HepG2 (cell line): ENCODE measurements at regions not wholly inside any gene's neighbourhood (a gene's known extent, or its start where the extent isn't known, plus 50 kb on each side); places are given as distances from the start of the nearest gene placed in this dataset.

Experiments used
- BCL3 ChIP-seq: sonication (generic); formaldehyde crosslinking; IDR thresholded peaks from 2 replicates; pipeline ENCODE4 v1.5.1; 2020; ENCODE audit warnings: mild to moderate bottlenecking, missing genetic modification reagents, moderate library complexity
- CEBPB ChIP-seq: IDR thresholded peaks from 2 replicates; pipeline ENCODE4 v1.6.1; 2011; ENCODE audit warnings: low read depth, low read length, improper control_type of control experiment, borderline replicate concordance
- CTCF ChIP-seq: sonication (generic); formaldehyde crosslinking; IDR thresholded peaks from 2 replicates; pipeline ENCODE4 v1.5.0; 2020; ENCODE audit warnings: mild to moderate bottlenecking, missing genetic modification reagents, moderate library complexity
- HMGXB4 ChIP-seq, 2 experiments: sonication (generic) in 1 of 2; formaldehyde crosslinking in 1 of 2; IDR thresholded peaks; 2 replicates each; pipeline versions ENCODE4 v1.4.0 to v1.6.1; 2018 to 2020; ENCODE audit warnings: missing genetic modification reagents in 2 of 2, borderline replicate concordance in 1 of 2, low read depth in 1 of 2, mild to moderate bottlenecking in 1 of 2, missing biosample characterization in 1 of 2
- HNF4A ChIP-seq: sonication (generic); formaldehyde crosslinking; IDR thresholded peaks from 2 replicates; pipeline ENCODE4 v1.4.0; 2020; ENCODE audit warnings: missing genetic modification reagents
- KDM2A ChIP-seq: sonication (generic); formaldehyde crosslinking; IDR thresholded peaks from 2 replicates; pipeline ENCODE4 v1.4.0; 2020; ENCODE audit warnings: low read depth, missing genetic modification reagents, borderline replicate concordance
- MIER2 ChIP-seq: IDR thresholded peaks from 2 replicates; pipeline ENCODE4 v1.6.1; 2016; ENCODE audit warnings: missing biosample characterization, missing genetic modification reagents
- MLXIP ChIP-seq: sonication (generic); formaldehyde crosslinking; IDR thresholded peaks from 2 replicates; pipeline ENCODE4 v1.9.0; 2021; ENCODE audit warnings: missing genetic modification reagents, borderline replicate concordance
- NCOA5 ChIP-seq: sonication (generic); formaldehyde crosslinking; IDR thresholded peaks from 2 replicates; pipeline ENCODE4 v1.4.0; 2020; ENCODE audit warnings: missing genetic modification reagents
- PPARG ChIP-seq: conservative IDR thresholded peaks from 2 replicates; pipeline ENCODE4 v1.6.1; 2016; ENCODE audit warnings: missing biosample characterization, missing genetic modification reagents
- REPIN1 ChIP-seq: sonication (generic); formaldehyde crosslinking; IDR thresholded peaks from 2 replicates; pipeline ENCODE4 v1.8.0; 2022; ENCODE audit warnings: missing genetic modification reagents, low read depth, mild to moderate bottlenecking, borderline replicate concordance
- SOX6 ChIP-seq, 2 experiments: fragments of 450-650 bp in 1 of 2; sonication (generic) in 1 of 2; formaldehyde crosslinking in 1 of 2; IDR thresholded peaks; 2 replicates each; pipeline versions ENCODE4 v1.4.0 to v1.6.1; 2017 to 2020; ENCODE audit warnings: antibody characterized with exemption in 1 of 2, mild to moderate bottlenecking in 1 of 2, missing genetic modification reagents in 1 of 2
- ZMYM3 ChIP-seq: sonication (generic); formaldehyde crosslinking; IDR thresholded peaks from 2 replicates; pipeline ENCODE4 v1.5.1; 2020; ENCODE audit warnings: mild to moderate bottlenecking, missing genetic modification reagents
- ZNF205 ChIP-seq: IDR thresholded peaks from 2 replicates; pipeline ENCODE4 v1.6.1; 2018; ENCODE audit warnings: missing biosample characterization, missing genetic modification reagents
- ZNF362 ChIP-seq: sonication (generic); formaldehyde crosslinking; IDR thresholded peaks from 2 replicates; pipeline ENCODE4 v1.4.0; 2020; ENCODE audit warnings: missing genetic modification reagents, mild to moderate bottlenecking, borderline replicate concordance
- ZNF777 ChIP-seq: sonication (generic); formaldehyde crosslinking; IDR thresholded peaks from 2 replicates; pipeline ENCODE4 v1.4.0; 2020; ENCODE audit warnings: missing genetic modification reagents
- TF ChIP-seq, protein P1 (sequence below): sonication (generic); formaldehyde crosslinking; IDR thresholded peaks from 2 replicates; pipeline ENCODE4 v1.8.0; 2022; ENCODE audit warnings: missing genetic modification reagents, mild to moderate bottlenecking, inconsistent platforms, borderline replicate concordance

DNA sequence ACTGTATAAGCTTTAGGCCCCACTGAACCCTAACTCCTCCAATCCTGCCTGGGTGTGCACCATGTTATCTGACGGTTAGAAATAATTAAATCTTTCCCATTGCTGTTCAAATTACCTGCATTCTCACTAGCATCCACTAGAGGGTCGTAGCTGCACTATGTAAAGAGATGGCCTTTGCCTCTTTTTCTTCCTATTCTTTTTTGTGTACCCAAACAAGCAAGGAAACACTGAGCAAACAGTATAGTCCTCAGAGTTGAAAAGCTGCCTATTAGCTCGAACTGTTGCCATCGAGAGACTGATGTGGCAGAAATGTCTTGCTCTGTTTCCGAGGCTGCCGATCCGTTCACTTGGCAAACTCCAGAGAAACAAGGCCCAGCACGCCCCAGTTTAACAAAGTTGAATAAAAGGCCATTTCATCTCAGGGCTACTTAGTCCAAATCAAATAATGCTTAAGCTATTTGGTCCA, 163.8 kb upstream of the TRPM3 start (continued):
- TF ChIP-seq, protein P1, sequence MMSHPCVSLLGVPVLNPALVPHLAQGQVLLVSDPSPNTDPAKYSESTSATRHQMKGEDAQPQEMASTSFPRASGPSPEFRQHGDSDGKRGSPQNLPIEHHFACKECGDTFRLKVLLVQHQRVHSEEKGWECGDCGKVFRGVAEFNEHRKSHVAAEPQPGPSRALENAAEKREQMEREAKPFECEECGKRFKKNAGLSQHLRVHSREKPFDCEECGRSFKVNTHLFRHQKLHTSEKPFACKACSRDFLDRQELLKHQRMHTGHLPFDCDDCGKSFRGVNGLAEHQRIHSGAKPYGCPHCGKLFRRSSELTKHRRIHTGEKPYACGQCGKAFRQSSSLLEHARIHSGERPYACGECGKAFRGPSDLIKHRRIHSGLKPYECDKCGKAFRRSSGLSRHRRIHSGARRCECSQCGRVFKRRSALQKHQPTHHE (CRISPR knock-in tag), result no peak
- TF ChIP-seq CEBPB (no peak), SOX6 (IDR thresholded peaks at IDR 0.05) (no peak), SOX6 (CRISPR knock-in tag; IDR thresholded peaks at IDR 0.05) (0 out of 2 replicates have a peak, but pooled peaks have one; percentile 20), HMGXB4 (CRISPR knock-in tag; IDR thresholded peaks at IDR 0.05; ENCODE audit: borderline replicate concordance in 1 of 2, low read depth in 1 of 2) (peak in 1 of 2 experiments; percentile 54; a peak in 1 of 4 replicates), BCL3 (CRISPR knock-in tag) (no peak), KDM2A (CRISPR knock-in tag) (no peak), NCOA5 (CRISPR knock-in tag) (no peak), MIER2 (CRISPR knock-in tag) (no peak), CTCF (CRISPR knock-in tag) (peak; percentile 87), ZNF205 (CRISPR knock-in tag) (no peak), MLXIP (CRISPR knock-in tag) (no peak), ZMYM3 (CRISPR knock-in tag) (no peak), HNF4A (CRISPR knock-in tag) (peak; percentile 44), PPARG (0 out of 2 replicates have a peak, but pooled peaks have one; percentile 29), REPIN1 (CRISPR knock-in tag) (0 out of 2 replicates have a peak, but pooled peaks have one; percentile 48), ZNF777 (CRISPR knock-in tag) (no peak), ZNF362 (CRISPR knock-in tag) (peak; percentile 25; the same call in 1 of the 2 replicates)
